ENCODE measurements at regions not wholly inside any gene's neighbourhood (a gene's known extent, or its start where the extent isn't known, plus 50 kb on each side); places are given as distances from the start of the nearest gene placed in this dataset.

GRCh38 chr12:125794401-125794800 lies 729.2 kb downstream of the AACS start:
- Histone ChIP-seq H3K27ac (replicated peaks) (no peak overlapping the region), H3K4me3 (replicated peaks; ENCODE audit: insufficient read depth, low read length) (no peak overlapping the region), H3K27me3 (ENCODE audit: insufficient read depth, poor library complexity, severe bottlenecking) (no peaks in the 10 kb centered on the region)
- DNase-seq (ENCODE audit: low read depth in 1 of 2, low spot score in 1 of 2) = no peak
- TF ChIP-seq SPI1 (IDR thresholded peaks at IDR 0.05; ENCODE audit: borderline replicate concordance, low read depth) (no peak), REST (IDR thresholded peaks at IDR 0.05; ENCODE audit: insufficient replicate concordance, low read depth) (no peak), POLR2AphosphoS5 (IDR thresholded peaks at IDR 0.05; ENCODE audit: low read depth) (no peak), GABPA (IDR thresholded peaks at IDR 0.05; ENCODE audit: low read depth) (no peak), CTCF (IDR thresholded peaks at IDR 0.05; ENCODE audit: insufficient read depth, low read length) (no peak)

GRCh38 chr12:125797421-125798175 lies 732.4 kb downstream of the AACS start:
- Histone ChIP-seq H3K27me3 (ENCODE audit: insufficient read depth, poor library complexity, severe bottlenecking) (no peaks in the 10 kb centered on the region), H3K27ac (replicated peaks) (no peak overlapping the region), H3K4me3 (replicated peaks; ENCODE audit: insufficient read depth, low read length) (no peak overlapping the region)
- no peak for DNase-seq (ENCODE audit: low read depth in 1 of 2, low spot score in 1 of 2)
- TF ChIP-seq SPI1 (IDR thresholded peaks at IDR 0.05; ENCODE audit: borderline replicate concordance, low read depth) (no peak), POLR2AphosphoS5 (IDR thresholded peaks at IDR 0.05; ENCODE audit: low read depth) (no peak), GABPA (IDR thresholded peaks at IDR 0.05; ENCODE audit: low read depth) (no peak), REST (IDR thresholded peaks at IDR 0.05; ENCODE audit: insufficient replicate concordance, low read depth) (no peak)

- TF ChIP-seq SPI1 (IDR thresholded peaks at IDR 0.05; ENCODE audit: borderline replicate concordance, low read depth) = no peak
- TF ChIP-seq CTCF (IDR thresholded peaks at IDR 0.05; ENCODE audit: insufficient read depth, low read length) = no peak
- no peak for TF ChIP-seq GABPA (IDR thresholded peaks at IDR 0.05; ENCODE audit: low read depth)
- no peak for TF ChIP-seq POLR2AphosphoS5 (IDR thresholded peaks at IDR 0.05; ENCODE audit: low read depth)
- TF ChIP-seq REST (IDR thresholded peaks at IDR 0.05; ENCODE audit: insufficient replicate concordance, low read depth) = no peak
- Histone ChIP-seq H3K27me3 (ENCODE audit: insufficient read depth, poor library complexity, severe bottlenecking) (no peaks in the 10 kb centered on the region), H3K27ac (replicated peaks) (no peak overlapping the region), H3K4me3 (replicated peaks; ENCODE audit: insufficient read depth, low read length) (no peak overlapping the region)
- no peak for DNase-seq (ENCODE audit: low read depth in 1 of 2, low spot score in 1 of 2)
These were observed 739.4 kb downstream of the AACS start for GRCh38 chr12:125804660-125805059.

Data from HL-60 (cell line).